ENCODE measurements at regions not wholly inside any gene's neighbourhood (a gene's known extent, or its start where the extent isn't known, plus 50 kb on each side); places are given as distances from the start of the nearest gene placed in this dataset.

GRCh38 chr13:34201050-34201913 is 383.3 kb downstream of the RFC3 start:
- TF ChIP-seq CTCF (IDR thresholded peaks at IDR 0.05; ENCODE audit: low read depth, low read length) (no peak), EZH2phosphoT487 (IDR thresholded peaks at IDR 0.05; ENCODE audit: low read depth) (no peak)

Measured in OCI-LY3 (cell line).